ENCODE measurements at regions not wholly inside any gene's neighbourhood (a gene's known extent, or its start where the extent isn't known, plus 50 kb on each side); places are given as distances from the start of the nearest gene placed in this dataset.

- no peak for TF ChIP-seq CTCF (IDR thresholded peaks at IDR 0.05)
- no peak for TF ChIP-seq REST (IDR thresholded peaks at IDR 0.05; ENCODE audit: insufficient read depth in 1 of 2, low read depth in 2 of 2, low read length in 1 of 2)
- no peak for TF ChIP-seq POLR2AphosphoS5 (IDR thresholded peaks at IDR 0.05; ENCODE audit: low read depth, low read length)
- TF ChIP-seq TCF7L2 (IDR thresholded peaks at IDR 0.05; ENCODE audit: low read depth, low read length): no peak
- no peak for TF ChIP-seq SIN3A (IDR thresholded peaks at IDR 0.05; ENCODE audit: borderline replicate concordance, insufficient read depth, low read depth, low read length)
Observed at GRCh38 chr4:33661636-33662035, 2582.7 kb downstream of the ARAP2 start.

Measured in Panc1 (cell line).